Daoy (cell line): ENCODE measurements at regions not wholly inside any gene's neighbourhood (a gene's known extent, or its start where the extent isn't known, plus 50 kb on each side); places are given as distances from the start of the nearest gene placed in this dataset.

Source experiments
- DNase-seq: peaks from one replicate; pipeline ENCODE4 v3.0.0-alpha.2; 2015; ENCODE audit warnings: low read depth

- DNase-seq, result no peak
Measured at GRCh38 chr18:79609841-79610281, 69.7 kb upstream of the CTDP1 start.

GRCh38 chr18:79610461-79611039 is 69.1 kb upstream of the CTDP1 start:
- DNase-seq, result peak; percentile 27

DNA sequence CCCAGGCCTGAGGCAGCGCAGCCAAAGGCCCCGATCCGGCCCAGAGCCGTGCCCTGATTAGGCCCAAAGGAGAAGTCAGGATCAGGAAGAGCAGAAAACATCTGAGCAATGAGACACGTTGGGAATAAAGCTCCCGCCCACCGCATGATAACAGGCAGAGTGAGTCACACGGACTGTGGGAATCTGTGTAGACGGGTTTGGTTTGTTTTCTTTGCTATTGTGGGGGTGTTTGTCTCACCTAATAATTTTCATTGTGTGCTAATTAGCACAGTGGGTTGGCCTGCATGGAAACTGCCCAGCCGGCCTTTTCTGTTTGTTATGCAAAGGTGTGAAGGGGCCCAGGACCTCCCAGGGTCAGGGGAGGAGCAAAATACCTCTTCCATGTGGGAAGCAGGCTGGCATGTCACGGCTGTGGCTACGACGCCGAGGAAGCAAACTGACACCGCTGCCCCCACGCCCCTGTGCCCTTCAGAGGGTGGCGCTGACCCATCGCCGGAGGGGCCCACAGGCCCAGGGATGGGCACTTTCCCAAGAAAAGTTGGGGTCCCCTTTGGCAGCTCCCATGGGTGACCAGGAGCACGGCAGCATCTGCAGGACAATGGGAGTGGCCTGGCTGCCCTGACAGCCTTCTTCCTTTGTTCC is 68.4 kb upstream of the CTDP1 start:
- DNase-seq, result peak; percentile 90

GRCh38 chr18:79612291-79613108 is 67.1 kb upstream of the CTDP1 start:
- no peak for DNase-seq

DNA sequence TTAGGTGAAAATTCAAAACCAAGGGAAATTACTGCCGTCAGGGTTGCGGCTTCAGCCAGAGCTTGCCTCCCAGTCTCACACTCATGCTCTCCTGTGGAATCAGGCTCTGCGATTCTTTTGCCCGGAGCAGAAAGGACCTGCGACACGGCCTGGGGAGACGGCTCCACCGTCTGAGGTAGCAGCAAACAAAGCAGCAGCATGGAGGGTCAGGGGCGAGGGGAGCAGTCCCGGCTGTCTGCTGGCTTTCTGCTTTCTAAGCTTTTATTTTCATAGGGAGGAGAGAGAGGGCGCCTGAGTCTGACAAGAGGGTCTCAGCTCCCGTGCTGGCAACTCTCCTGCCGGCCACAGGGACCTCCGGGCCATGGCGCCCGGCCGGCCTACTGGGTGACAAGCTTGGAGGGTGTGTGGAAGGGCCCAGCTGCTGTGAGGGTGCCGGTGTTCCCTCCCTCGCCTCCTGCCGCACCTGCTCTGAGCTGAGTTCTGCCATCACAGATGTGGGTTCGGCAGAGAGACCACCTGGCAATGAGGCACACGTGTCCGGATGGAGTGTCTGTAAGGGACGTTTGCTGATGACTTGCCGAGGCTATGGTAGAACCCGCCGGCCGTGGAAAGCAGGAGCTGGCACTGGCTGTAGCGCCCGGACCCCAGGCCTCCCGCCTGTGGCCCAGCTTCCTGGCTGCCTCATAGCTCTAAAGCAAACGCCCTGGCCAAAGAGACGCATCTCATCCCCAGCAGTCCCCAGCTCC is 66.2 kb upstream of the CTDP1 start:
- no peak for DNase-seq

GRCh38 chr18:79614211-79614955 is 65.2 kb upstream of the CTDP1 start:
- no peak for DNase-seq

DNA sequence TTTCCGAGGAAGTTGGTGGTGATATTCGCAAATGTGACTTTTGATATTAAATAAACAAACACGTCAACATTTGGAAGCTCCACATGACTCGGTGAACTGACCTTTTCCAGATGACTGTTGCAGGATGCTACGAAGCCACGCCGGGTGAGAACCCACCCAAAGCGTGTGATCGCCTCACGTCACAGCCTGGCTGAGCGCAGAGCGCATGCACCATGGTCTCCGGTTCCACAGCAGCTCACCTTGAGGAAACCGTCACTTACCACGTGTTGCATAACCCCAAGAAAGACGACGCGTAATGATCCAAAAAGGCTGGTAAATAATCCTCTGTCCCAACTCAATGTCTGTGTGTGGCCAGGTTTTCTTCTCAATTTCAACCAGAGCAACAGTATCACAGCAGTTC is 64.5 kb upstream of the CTDP1 start:
- DNase-seq, result no peak

GRCh38 chr18:79615586-79615985 is 64.0 kb upstream of the CTDP1 start:
- no peak for DNase-seq

GRCh38 chr18:79616651-79617510 is 62.7 kb upstream of the CTDP1 start:
- peak; percentile 69 for DNase-seq

- no peak for DNase-seq
Measured at GRCh38 chr18:79617511-79618500, 61.8 kb upstream of the CTDP1 start.

- DNase-seq, result no peak
Measured at GRCh38 chr18:79620576-79621165, 58.9 kb upstream of the CTDP1 start.

DNA sequence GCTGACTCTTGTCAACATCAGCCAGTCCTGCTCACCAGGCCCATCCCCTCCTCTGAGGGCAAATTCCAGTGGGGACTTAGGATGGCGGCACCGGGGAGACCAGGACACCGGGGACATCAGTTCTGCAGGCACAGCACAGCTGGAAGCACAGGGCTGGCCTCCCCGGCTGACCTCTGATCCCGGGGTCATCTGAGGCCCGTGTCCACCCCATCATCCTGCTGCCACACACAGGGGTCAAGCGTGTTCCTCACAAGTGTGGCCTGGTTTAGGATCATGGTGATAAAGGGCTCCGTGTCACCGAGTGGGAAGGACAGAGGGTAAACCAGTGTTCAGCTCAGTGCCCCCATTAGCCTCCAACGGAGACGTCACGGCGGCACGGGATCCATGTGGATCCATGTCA is 58.1 kb upstream of the CTDP1 start:
- no peak for DNase-seq

DNA sequence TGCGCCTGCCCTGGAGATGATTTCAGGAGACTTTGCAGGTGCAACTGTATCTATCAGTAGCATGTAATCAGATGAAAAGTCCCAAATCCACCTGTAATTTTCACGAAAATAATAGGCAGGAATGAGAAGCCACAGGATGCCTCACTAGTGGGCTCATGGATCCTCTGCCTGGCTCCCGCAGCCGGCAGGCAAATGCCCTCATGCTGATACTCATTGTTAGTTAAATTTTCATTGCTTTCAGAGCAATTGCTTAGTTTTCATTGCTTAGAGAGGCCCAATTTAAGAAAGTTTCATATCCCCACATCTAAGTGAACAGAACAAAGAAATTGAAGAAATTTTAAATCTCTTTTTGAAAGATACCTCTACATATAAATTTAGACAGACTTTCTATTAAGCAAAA is 57.6 kb upstream of the CTDP1 start:
- DNase-seq, result no peak

DNA sequence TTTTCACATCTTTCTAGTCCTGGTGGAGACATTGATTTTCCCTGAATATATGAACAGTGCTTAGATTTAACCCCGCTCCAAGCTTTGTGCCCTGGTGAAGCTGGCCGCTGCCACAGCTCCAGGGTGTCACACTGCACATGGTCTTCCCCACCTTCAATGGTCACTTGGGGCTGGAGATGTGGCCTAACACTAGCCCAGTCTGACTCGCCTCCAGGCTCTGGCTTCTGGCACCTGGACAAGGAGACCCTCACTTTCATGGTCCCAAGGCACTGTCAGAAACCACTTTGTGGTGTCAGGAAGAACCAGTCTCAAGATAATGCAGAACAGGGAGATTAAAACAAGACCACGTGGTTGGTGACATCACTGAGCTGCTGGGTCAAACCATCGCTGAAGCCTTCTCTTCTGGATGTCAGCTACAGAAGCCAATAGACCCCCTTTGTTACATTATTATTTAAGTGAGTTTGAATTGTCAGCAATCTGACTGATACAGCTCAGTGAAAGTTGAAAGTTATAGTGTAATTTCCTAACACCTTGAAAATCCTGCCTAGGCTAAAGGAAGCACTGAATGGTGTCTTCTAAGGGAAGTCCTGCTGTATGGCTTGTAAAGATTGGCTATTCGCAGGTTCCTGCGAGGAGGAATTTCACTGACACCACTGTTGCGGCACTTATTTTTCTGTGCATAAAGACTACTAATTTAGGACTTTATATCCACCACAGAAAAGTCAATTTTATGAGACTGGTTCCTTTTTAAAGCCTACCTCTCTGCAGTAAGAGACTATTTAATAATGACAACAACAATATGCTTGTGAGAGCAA is 55.0 kb upstream of the CTDP1 start:
- DNase-seq, result no peak

DNA sequence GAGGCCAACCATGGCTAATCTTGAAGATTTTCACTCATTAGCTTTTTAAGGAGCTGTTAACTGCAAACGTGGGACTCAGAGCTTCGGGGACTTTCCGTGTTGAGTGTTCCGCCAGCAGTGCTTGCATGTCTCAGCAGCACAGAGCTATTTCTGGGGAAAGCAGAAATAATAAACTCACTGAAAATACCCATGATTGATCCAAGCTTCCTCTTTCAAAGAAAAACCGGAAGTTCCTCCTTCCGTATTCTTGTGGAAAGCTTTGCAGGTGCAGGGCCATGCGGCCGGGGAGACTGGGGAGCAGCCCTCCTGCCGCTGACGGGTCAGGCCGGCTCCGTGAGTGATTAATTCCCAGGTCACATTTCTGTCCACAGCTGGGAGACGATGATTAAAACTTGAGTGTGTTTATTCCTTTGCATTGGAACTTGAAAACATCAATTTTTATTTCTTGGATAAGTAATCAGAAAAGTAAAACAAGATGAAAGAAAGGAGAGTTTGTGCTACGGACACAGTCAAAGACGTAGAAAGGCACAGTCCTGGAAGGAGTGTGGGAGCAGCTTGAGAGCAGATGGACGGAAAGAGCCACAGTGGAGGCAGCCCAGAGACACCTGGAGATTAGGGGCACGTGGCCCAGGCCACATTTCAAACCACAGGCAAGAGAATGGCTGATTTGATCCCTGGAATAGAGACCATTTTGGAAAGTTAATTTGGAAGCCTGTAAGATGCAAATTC is 54.2 kb upstream of the CTDP1 start:
- DNase-seq, result no peak

DNA sequence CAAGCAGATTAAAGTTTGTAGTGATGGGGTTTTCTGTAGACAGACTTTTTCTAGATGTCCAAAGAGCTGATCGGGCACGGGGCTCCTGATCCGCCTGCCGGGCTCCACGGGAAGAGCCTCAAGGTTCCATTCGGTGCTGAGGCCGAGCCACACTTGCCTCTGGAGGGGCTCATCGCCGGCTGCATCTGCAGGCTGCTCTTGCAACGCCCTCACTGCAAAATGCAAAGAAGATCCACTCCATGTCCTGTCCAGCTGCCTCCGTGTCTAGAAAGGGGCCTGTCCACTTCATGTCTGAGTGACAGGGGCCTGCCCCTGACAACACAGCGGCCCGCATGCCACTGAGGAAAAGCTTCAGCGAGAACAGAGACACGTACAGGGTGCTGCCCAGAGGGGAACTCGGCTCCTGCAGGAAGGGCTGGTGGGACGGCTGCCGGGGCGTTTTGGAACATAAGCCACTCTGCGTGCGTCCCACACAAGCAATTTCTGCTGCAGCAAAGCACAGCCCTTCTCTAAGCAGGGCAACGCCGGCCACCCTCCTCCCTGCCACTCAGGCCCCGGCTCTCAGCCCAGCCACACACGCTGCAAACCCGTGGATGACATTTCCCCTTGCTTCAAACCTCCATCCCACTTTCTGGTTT is 53.6 kb upstream of the CTDP1 start:
- no peak for DNase-seq
